Motor neuron (in vitro differentiated cells): ENCODE measurements at regions not wholly inside any gene's neighbourhood (a gene's known extent, or its start where the extent isn't known, plus 50 kb on each side); places are given as distances from the start of the nearest gene placed in this dataset.
A peak's percentile ranks its signal among the peaks of the same experiment; 100 is the strongest.

Experiments
- ATAC-seq, 8 experiments: fragments of 200-7000 bp; cut with Tn5 transposase; replicated peaks in 6 of 8; 2 replicates each; pipeline ENCODE4 v1.8.0; 2021; ENCODE audit warnings: mild to moderate bottlenecking in 8 of 8, moderate library complexity in 8 of 8
- H3K27ac ChIP-seq, 2 donors: fragments of 250-450 bp; sonication (Bioruptor Pico); 2 replicates each; pipeline ENCODE4 v1.9.0; 2021; ENCODE audit warnings: antibody characterized with exemption in 2 of 2, mild to moderate bottlenecking in 2 of 2, moderate library complexity in 1 of 2
- H3K4me1 ChIP-seq, 2 donors: fragments of 250-450 bp; sonication (Bioruptor Pico); replicated peaks in 1 of 2; 2 replicates each; pipeline ENCODE4 v1.6.1; 2021; ENCODE audit warnings: antibody characterized with exemption in 2 of 2, mild to moderate bottlenecking in 2 of 2, moderate library complexity in 1 of 2
- H3K4me3 ChIP-seq, 5 donors: fragments of 250-450 bp; sonication (Bioruptor Pico); 2 replicates each; pipeline ENCODE4 v1.9.0; 2021; ENCODE audit warnings: antibody characterized with exemption in 5 of 5, mild to moderate bottlenecking in 5 of 5, moderate library complexity in 4 of 5
- WGBS, 10 experiments: fragments of 450-650 bp; shearing (Covaris generic); methylation state at CpG; one replicate each; pipeline ENCODE4 v1.0.0; 2022; 5-methylcytosine and 5-hydroxymethylcytosine counted together
- in situ Hi-C, 9 experiments: fragments of 400-800 bp; cut with MboI; loops; one replicate each; pipeline ENCODE4 v1.15.0; 2021; ENCODE audit warnings: low sequenced_read_pairs in 9 of 9, low pct_unique_long_range_greater_than_20kb in 2 of 9; ENCODE audit not compliant: unreplicated experiment in 9 of 9

GRCh38 chr14:49992901-49993339, 100.0 kb downstream of the ARF6 start:
- 0 to 90% (median 50%) methylated on average over 1 to 7 of the region's 7 CpGs; no CpG with 5 or more reads in 3 of the 10 experiments for WGBS, 10 experiments
- no peak overlapping the region for H3K4me3 ChIP-seq
- peaks cover 7 to 8% of the 10 kb centered on the region in 2 donors for H3K4me1 ChIP-seq
- ATAC-seq, result peak in 5 of 8 experiments; percentile 37 to 98 (median 51)
- in situ Hi-C loops, result no loop called here
- H3K27ac ChIP-seq, result no peak overlapping the region

- Histone ChIP-seq H3K27ac (no peak overlapping the region), H3K4me3 (no peak overlapping the region), H3K4me1 (peaks cover 7 to 8% of the 10 kb centered on the region in 2 donors)
- WGBS, 10 experiments, result 79 to 100% (median 92%) methylated on average over 1 to 4 of the region's 9 CpGs; no CpG with 5 or more reads in 1 of the 10 experiments
- in situ Hi-C loops, result no loop called here
- ATAC-seq, result no peak
Measured at GRCh38 chr14:49993565-49993964, 100.7 kb downstream of the ARF6 start.

DNA sequence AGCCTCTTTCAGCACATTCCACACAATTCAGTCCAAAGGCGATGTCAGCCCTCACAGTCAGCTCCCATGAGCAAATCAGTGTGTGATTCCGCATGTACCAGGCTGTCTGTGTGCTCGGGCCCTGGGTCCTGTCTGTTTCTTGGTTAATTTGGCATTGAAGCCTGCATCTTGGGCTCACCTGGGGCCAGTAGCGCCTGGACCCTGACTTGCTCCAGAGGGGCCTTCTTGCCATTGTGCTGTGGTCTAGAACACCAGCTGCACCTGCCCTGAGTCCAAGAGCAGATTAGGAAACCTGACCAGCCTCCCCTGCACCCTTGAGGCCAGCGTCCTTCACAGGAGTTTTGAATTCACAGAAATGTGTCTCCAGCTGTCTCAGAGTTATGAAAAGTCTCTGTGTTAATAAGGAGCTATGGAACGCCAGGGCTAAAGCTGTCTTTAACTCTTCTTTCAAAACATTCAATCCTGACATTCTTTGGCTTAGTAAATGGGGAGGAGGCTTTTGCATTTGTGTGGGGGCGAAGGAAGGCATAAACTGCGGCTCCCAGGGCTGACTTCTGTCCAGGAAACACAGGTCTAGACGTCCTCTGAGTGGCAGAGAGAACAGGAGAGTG, 102.2 kb downstream of the ARF6 start:
- Histone ChIP-seq H3K4me1 (peaks cover 7 to 8% of the 10 kb centered on the region in 2 donors), H3K27ac (no peak overlapping the region), H3K4me3 (no peak overlapping the region)
- in situ Hi-C loops, result no loop called here
- WGBS, 10 experiments, result 0 to 79% (median 61%) methylated on average over 1 to 6 of the region's 9 CpGs; no CpG with 5 or more reads in 3 of the 10 experiments
- no peak for ATAC-seq

DNA sequence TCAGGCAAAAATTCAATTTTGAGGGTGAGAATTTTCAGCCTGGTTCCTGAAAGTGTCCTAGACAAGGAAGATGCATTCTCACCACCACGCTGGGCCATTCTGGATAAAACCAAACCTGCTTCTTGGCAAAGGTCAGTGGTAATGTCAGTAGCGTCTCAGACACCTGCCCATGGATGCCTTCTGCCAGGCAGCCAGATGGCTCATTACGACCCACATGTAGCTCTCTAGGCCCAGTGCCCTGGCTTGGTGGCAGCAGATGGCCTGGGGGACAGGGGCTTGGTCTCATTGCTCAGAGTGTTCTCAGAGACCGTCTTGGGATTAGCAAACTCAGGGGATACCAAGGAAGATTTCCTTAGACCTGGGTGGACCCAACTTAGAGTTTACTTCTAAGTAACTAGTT, 105.1 kb downstream of the ARF6 start:
- no peak for ATAC-seq
- H3K27ac ChIP-seq, result no peak overlapping the region
- in situ Hi-C loops, result no loop called here
- H3K4me3 ChIP-seq, result no peak overlapping the region
- 67 to 100% (median 97%) methylated on average over 1 to 4 of the region's 4 CpGs; no CpG with 5 or more reads in 3 of the 10 experiments for WGBS, 10 experiments
- peaks cover 0 to 7% of the 10 kb centered on the region in 2 donors for H3K4me1 ChIP-seq

DNA sequence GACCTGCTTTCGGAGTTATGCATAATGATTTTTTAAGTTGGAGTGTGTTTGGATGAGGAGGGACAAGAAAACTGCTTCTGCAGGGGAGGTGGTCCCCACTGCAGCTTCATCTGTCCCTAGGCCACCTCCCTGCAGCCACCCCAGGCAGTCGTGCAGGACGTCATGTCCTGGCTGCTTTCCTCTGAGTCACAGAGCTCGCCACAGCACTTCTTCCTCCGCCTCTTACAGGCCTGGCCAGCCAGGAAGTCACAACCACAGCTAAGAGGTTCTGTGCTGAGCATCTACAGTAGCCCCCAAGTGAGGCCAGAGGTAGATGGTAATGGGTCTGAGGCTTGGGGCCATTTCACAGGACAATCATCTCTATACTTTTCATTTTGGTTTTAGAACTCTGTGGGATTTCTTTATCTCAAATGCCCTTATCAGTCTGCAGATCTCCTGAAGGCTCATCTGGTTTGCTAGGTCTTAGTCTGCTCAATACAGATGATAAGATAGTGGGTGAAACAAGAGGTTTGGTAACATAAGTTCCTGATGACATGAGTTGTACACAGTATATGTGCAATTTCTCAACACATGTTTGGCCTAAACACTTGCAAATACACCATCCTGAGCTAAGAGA, 106.4 kb downstream of the ARF6 start:
- ATAC-seq, result peak in 5 of 8 experiments; percentile 16 to 53 (median 44)
- 10 to 100% (median 43%) methylated on average over 1 to 5 of the region's 5 CpGs; no CpG with 5 or more reads in 5 of the 10 experiments for WGBS, 10 experiments
- H3K27ac ChIP-seq, result no peak overlapping the region
- H3K4me1 ChIP-seq, result peaks cover 0 to 11% of the 10 kb centered on the region in 2 donors
- in situ Hi-C loops, result no loop called here
- H3K4me3 ChIP-seq, result no peak overlapping the region

DNA sequence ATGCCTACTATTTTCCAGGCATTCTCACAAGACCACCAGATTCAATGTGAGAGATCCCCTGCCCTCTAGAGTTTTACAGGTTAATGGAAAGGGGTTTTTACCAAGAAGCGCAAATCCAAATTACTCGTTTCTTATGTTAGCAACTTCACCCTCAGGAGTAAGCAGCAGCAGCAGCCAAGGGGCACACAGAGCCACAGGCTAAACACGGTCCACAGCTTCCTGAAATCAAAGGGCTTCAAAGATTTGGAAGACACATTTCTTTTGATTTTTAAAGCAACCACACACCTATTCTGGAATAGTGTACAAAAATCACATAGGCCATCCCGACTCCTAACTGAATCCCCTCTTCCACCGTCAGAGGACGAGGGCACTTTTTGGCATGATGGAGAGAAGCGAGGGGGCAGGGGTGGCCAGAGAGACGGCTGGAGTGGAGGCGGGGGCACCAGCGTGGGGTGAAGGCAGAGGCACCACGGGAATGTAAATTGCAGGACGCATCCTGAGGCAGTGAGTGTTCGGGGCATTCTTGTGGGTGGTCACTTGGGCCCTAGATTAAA, 107.0 kb downstream of the ARF6 start:
- no peak for ATAC-seq
- Histone ChIP-seq H3K27ac (no peak overlapping the region), H3K4me3 (no peak overlapping the region), H3K4me1 (peaks cover 0 to 11% of the 10 kb centered on the region in 2 donors)
- in situ Hi-C loops, result no loop called here
- 0 to 90% (median 60%) methylated on average over 1 to 3 of the region's 13 CpGs; no CpG with 5 or more reads in 1 of the 10 experiments for WGBS, 10 experiments

DNA sequence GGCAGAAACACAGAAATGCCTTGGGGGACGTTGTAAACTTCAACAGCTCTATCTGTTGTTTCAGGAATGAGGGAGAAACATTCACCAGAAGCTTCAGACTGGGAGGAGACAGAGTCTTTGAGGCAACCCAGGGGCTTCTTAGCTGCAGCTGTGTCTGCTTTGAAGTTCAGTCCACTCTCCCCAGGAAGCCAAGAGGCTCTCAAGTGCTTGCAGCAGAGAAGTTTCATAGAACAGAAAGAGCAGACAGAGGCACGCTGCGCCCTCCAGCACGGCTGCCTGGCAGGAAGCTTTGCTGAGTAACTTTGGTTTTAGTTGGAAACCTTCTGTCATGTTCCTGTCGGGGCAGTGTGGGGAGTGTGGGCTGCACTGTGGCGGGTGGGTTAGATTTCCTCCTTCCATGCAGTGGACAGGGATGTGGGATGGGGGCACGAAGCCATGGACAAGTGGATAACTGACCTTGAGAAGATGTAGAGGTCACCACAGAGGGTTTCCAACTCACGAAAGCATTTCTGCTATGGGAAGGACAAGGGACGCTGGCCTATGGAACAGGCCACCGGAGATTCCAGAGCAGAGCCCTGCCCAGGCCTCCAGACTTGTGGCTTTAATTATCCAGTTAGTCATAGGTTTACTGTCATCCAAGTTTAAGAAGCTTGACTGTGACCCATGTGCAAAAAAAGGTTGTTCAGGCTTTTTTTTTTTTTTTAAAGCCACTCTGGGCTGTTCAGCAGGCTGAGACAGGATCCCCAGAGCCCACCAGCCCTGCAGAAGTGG, 107.7 kb downstream of the ARF6 start:
- 0 to 83% (median 27%) methylated on average over 2 to 9 of the region's 10 CpGs; no CpG with 5 or more reads in 2 of the 10 experiments for WGBS, 10 experiments
- peaks cover 0 to 11% of the 10 kb centered on the region in 2 donors for H3K4me1 ChIP-seq
- ATAC-seq, result peak in 5 of 8 experiments; percentile 7 to 64 (median 38)
- in situ Hi-C loops, result no loop called here
- no peak overlapping the region for H3K27ac ChIP-seq
- no peak overlapping the region for H3K4me3 ChIP-seq

DNA sequence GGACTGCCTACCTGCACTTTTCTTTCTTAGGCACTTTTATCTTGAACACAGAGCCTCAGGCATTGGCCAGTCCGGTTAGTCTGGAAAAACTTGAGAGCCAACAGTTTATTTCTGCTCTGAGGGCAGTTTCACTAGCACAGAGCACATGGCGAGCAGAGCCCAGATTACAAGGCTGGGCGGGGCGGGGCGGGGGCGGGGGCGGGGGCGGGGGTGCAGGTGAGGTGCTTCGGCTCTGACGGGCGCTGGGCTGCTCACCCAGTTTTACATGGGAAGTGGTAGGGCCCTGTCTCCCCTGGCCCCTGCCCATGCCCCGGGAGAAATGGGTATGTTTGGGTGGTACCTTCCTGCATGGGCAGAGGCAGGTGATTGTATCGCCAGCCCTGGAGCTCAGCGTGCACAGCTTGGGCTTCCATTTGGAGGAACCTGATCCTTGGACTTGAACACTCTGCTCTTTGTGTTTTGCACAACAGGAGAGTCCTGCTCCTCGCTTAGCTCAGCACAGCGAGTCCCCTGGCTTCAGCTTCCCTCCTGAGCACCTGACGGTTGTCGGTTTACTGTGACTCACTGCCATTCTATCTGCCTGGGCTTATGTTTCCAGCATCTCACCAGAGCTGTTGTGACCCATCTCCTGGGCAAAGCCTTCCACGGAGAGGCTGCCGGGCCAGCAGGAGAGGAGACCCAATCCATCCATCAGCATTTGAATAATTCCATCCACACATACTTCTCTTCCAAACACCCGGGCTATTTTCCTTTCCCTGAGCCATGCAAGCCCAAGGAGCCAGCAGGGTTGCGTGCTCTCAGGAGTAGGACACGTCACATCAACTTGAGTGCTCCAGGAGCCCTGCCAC, 108.5 kb downstream of the ARF6 start:
- Histone ChIP-seq H3K4me3 (no peak overlapping the region), H3K27ac (no peak overlapping the region), H3K4me1 (peaks cover 0 to 11% of the 10 kb centered on the region in 2 donors)
- in situ Hi-C loops, result no loop called here
- 0 to 95% (median 42%) methylated on average over 1 to 7 of the region's 23 CpGs; no CpG with 5 or more reads in 1 of the 10 experiments for WGBS, 10 experiments
- ATAC-seq, result peak in 3 of 8 experiments; percentile 11 to 13 (median 13)

GRCh38 chr14:50001999-50002925, 109.4 kb downstream of the ARF6 start:
- in situ Hi-C loops, result no loop called here
- Histone ChIP-seq H3K4me3 (no peak overlapping the region), H3K27ac (peak overlapping the region in 1 of 2 donors; percentile 32), H3K4me1 (peaks cover 0 to 11% of the 10 kb centered on the region in 2 donors)
- ATAC-seq, result no peak
- WGBS, 10 experiments, result 0 to 100% (median 42%) methylated on average over 1 to 3 of the region's 10 CpGs; no CpG with 5 or more reads in 4 of the 10 experiments

DNA sequence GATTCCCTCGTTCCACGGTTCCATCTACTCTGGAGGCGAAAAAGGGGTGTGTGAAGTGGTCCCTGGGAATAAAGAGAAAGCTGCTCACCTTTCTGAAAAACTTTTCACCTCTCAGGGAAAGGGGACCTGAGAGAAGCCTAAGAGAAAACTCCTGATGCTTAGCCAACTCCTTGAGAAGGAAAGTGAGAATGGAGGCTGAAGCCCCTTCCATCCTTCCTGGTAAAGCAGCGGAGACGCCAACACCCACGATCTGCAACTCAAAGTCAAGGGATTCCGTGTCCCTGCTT, 110.0 kb downstream of the ARF6 start:
- Histone ChIP-seq H3K4me3 (peak overlapping the region in 4 of 5 donors; percentile 31 to 39 (median 34)), H3K27ac (peak overlapping the region in 1 of 2 donors; percentile 32), H3K4me1 (peaks cover 0 to 11% of the 10 kb centered on the region in 2 donors)
- no peak for ATAC-seq
- in situ Hi-C loops, result no loop called here
- 0 to 80% (median 60%) methylated on average over 2 to 5 of the region's 7 CpGs; no CpG with 5 or more reads in 4 of the 10 experiments for WGBS, 10 experiments

DNA sequence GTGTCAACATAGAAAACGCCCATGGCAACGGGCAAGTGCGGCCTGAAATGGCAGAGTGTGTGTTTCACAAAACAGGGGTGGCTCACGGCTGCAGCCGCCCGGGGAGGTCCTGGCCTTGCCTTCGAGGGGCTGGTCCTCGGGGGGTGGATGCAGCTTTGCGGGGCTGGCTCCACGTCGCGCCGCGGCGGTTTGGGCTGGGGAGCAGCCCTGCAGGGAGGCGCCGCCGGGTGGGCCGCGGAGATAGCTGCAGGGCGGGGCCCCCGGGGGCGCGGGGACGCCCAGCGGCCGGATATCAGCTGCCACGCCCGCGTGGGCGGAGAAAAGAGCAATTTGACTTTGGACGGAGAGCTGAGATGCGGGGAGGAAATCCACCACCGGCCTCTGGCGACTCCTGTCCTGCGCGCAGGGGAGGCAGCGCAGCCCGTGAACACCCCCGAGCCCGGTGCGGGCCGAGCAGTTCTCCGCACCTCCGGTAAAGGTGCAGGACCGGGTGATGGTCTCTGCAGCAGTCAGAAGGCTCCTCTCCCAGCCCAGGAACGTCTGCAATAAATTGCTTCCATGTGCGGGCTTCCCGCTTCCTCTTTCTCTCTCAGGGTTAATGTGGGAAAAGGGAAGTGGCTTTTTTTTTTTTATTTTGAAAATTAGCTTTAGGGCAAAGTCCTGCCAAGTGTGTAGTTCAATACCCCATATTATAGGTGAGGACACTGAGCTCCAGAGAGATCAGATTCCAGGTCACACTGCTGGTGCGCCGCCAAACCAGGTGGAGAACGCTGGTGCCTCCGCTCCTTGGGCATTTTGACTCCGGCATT, 110.5 kb downstream of the ARF6 start:
- peaks cover 0 to 11% of the 10 kb centered on the region in 2 donors for H3K4me1 ChIP-seq
- WGBS, 10 experiments, result 0 to 96% (median 53%) methylated on average over 3 to 8 of the region's 54 CpGs; no CpG with 5 or more reads in 5 of the 10 experiments
- peak; percentile 32 to 87 (median 78) for ATAC-seq
- in situ Hi-C loops, result no loop called here
- H3K4me3 ChIP-seq, result peak overlapping the region; percentile 13 to 39 (median 33)
- H3K27ac ChIP-seq, result no peak overlapping the region
